ENCODE measurements at regions not wholly inside any gene's neighbourhood (a gene's known extent, or its start where the extent isn't known, plus 50 kb on each side); places are given as distances from the start of the nearest gene placed in this dataset.

DNA sequence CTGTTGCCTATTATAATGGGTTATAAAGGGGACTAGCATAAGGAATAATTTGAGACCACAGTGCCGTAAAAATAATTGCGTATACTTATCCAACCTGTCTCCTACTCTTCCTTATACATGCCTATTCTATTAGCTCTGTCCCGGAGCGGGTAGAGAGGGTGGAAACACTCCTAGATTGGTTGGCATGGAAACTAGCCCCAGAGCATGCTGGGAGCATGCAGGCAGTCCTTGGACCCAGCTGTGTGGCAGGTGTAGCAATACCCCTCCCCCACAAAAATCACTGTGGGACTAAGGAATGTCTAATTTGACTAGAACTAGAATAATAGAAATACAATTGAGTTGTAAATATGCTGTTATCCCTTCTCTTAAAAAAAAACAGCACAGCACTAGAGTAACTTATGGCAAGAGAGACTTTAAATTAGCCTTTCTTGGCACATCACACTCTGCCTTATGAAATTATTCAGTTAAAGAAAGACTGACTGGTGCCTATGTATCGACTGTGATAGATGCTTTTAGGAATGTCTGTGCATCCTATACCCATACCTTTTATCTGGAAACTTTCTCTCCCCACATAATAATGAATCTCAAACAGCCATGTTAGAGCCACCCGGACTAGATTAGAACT, 244.0 kb upstream of the DAAM1 start:
- intact Hi-C loops (cut with DNase I): no loop called here
- TF ChIP-seq, protein P1, sequence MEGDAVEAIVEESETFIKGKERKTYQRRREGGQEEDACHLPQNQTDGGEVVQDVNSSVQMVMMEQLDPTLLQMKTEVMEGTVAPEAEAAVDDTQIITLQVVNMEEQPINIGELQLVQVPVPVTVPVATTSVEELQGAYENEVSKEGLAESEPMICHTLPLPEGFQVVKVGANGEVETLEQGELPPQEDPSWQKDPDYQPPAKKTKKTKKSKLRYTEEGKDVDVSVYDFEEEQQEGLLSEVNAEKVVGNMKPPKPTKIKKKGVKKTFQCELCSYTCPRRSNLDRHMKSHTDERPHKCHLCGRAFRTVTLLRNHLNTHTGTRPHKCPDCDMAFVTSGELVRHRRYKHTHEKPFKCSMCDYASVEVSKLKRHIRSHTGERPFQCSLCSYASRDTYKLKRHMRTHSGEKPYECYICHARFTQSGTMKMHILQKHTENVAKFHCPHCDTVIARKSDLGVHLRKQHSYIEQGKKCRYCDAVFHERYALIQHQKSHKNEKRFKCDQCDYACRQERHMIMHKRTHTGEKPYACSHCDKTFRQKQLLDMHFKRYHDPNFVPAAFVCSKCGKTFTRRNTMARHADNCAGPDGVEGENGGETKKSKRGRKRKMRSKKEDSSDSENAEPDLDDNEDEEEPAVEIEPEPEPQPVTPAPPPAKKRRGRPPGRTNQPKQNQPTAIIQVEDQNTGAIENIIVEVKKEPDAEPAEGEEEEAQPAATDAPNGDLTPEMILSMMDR (IDR thresholded peaks at IDR 0.05): no peak
- no peak for TF ChIP-seq POLR2A (IDR thresholded peaks at IDR 0.05)
- no peak for TF ChIP-seq POLR2AphosphoS5 (IDR thresholded peaks at IDR 0.05; ENCODE audit: insufficient read depth in 1 of 2, low read depth in 1 of 2)
- Histone ChIP-seq H3K9me3 (no peaks in the 10 kb centered on the region), H3K4me3 (no peak overlapping the region), H3K4me1 (no peaks in the 10 kb centered on the region), H3K27ac (no peak overlapping the region), H3K36me3 (no peaks in the 10 kb centered on the region), H3K27me3 (no peaks in the 10 kb centered on the region)
- no peak for DNase-seq (ENCODE audit: extremely low spot score in 2 of 2)

DNA sequence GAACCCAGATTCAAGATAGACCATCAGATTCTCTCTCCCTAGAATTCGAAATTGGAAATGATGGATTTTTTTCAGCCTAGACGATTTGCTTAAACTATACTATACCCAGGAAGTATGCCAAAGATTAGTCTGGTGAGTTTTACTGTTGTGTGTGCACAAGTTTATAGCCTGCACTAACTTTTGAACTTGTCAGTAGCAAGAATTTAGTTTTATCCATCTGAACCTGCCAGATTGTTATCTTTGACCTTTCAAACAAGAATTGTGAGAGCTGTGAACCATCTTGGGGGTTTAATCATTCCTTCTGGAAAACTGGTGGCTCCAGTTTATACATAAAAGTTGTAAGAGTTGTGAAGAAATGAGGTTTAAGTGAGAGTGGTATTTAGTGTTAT, 243.5 kb upstream of the DAAM1 start:
- H3K27ac ChIP-seq: no peak overlapping the region
- no peaks in the 10 kb centered on the region for H3K27me3 ChIP-seq
- H3K9me3 ChIP-seq: no peaks in the 10 kb centered on the region
- intact Hi-C loops (cut with DNase I): no loop called here
- no peaks in the 10 kb centered on the region for H3K4me1 ChIP-seq
- DNase-seq (ENCODE audit: extremely low spot score in 2 of 2): no peak
- no peaks in the 10 kb centered on the region for H3K36me3 ChIP-seq
- TF ChIP-seq, protein P1 (IDR thresholded peaks at IDR 0.05): no peak
- TF ChIP-seq POLR2A (IDR thresholded peaks at IDR 0.05) (no peak), POLR2AphosphoS5 (IDR thresholded peaks at IDR 0.05; ENCODE audit: insufficient read depth in 1 of 2, low read depth in 1 of 2) (no peak)
- no peak overlapping the region for H3K4me3 ChIP-seq

DNA sequence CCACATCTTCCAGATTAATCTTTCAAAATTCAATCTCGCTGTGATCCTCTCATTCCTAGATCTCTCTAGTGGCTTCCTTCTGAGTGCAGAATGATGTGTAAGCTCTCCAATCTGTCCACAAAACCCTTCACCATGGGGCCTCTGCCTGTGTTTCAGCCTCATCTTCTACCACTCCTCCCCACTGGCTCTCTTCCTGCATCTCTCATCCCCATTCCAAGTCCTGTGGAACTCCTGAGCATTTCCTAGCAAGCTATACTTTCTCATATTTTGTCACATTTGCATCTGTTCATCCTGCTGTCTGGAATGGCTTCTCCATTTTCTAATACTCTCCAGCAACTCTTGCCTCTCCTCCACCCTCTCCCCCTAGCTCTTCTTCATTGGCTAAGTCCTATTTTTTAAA, 242.0 kb upstream of the DAAM1 start:
- intact Hi-C loops (cut with DNase I): no loop called here
- no peaks in the 10 kb centered on the region for H3K4me1 ChIP-seq
- TF ChIP-seq, protein P1 (IDR thresholded peaks at IDR 0.05): no peak
- TF ChIP-seq POLR2A (IDR thresholded peaks at IDR 0.05) (no peak), POLR2AphosphoS5 (IDR thresholded peaks at IDR 0.05; ENCODE audit: insufficient read depth in 1 of 2, low read depth in 1 of 2) (no peak)
- H3K27ac ChIP-seq: no peak overlapping the region
- H3K36me3 ChIP-seq: no peaks in the 10 kb centered on the region
- DNase-seq (ENCODE audit: extremely low spot score in 2 of 2): no peak
- H3K9me3 ChIP-seq: no peaks in the 10 kb centered on the region
- H3K4me3 ChIP-seq: no peak overlapping the region
- H3K27me3 ChIP-seq: no peaks in the 10 kb centered on the region

DNA sequence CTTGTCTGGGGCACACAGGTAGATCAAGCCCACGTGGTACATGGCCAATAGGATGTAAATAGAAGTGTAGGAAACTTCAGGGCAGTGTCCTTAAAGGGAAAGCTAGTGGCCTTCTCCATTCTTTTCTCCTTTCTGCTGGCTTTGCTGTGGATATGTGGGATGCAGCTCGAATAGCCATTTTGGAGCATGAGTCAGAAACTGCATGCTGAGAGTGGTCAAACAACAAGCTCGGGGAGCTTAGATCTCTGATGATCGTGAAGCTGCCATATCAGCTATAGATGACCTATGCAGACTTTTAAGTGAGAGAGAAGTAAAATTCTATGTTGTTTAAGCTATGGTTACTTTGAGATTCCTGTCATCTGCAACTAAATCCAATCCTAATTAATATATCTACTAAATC, 241.3 kb upstream of the DAAM1 start:
- H3K36me3 ChIP-seq: no peaks in the 10 kb centered on the region
- DNase-seq (ENCODE audit: extremely low spot score in 2 of 2): no peak
- TF ChIP-seq, protein P1 (IDR thresholded peaks at IDR 0.05): no peak
- H3K4me3 ChIP-seq: no peak overlapping the region
- H3K27ac ChIP-seq: no peak overlapping the region
- intact Hi-C loops (cut with DNase I): no loop called here
- no peaks in the 10 kb centered on the region for H3K4me1 ChIP-seq
- H3K27me3 ChIP-seq: no peaks in the 10 kb centered on the region
- H3K9me3 ChIP-seq: no peaks in the 10 kb centered on the region

DNA sequence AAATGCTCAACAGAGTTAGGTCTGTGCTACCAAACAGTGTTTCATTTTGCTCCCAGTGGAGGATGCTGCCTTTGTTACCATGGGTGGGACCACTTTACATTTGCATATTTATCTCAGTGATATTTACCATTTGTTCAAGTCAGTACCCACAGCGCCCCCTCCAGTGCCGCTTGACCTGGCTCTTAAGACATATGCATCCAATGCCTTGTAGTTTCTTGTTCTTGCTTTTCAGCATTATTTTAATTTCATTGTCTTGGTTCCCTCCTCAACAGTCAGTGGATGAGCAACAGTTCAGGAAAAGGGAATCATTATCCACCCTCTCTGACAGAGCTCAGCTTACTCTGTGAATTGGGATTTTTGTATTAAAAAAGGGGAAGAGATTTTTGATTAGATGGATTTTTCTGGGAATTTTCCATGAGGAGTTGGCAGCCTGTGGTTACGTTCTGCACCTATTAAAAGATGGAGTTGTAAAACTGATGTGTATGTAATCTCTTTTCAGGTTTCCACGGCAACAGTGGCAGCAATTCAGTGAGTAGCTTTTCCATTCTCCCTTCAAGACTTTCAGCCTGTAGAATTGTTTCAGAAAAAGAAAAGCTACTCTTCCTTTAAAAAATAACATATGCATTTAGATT, 240.5 kb upstream of the DAAM1 start:
- H3K27me3 ChIP-seq: no peaks in the 10 kb centered on the region
- intact Hi-C loops (cut with DNase I): no loop called here
- H3K9me3 ChIP-seq: no peaks in the 10 kb centered on the region
- DNase-seq (ENCODE audit: extremely low spot score in 2 of 2): no peak
- TF ChIP-seq, protein P1 (IDR thresholded peaks at IDR 0.05): no peak
- TF ChIP-seq POLR2AphosphoS5 (IDR thresholded peaks at IDR 0.05; ENCODE audit: insufficient read depth in 1 of 2, low read depth in 1 of 2) (no peak), POLR2A (IDR thresholded peaks at IDR 0.05) (no peak)
- H3K36me3 ChIP-seq: no peaks in the 10 kb centered on the region
- no peaks in the 10 kb centered on the region for H3K4me1 ChIP-seq
- H3K4me3 ChIP-seq: no peak overlapping the region
- no peak overlapping the region for H3K27ac ChIP-seq

All from vagina (tissue), 2 donors.